Activated CD8-positive, alpha-beta memory T cell treated with anti-CD3 and anti-CD28 coated beads, Interleukin-2, amount 50 U/mL, for 48 hours (primary cell): ENCODE measurements at regions not wholly inside any gene's neighbourhood (a gene's known extent, or its start where the extent isn't known, plus 50 kb on each side); places are given as distances from the start of the nearest gene placed in this dataset.

Source experiments
- DNase-seq: peaks from one replicate; pipeline ENCODE4 v3.0.0-alpha.2; 2020

- DNase-seq = no peak
These were observed 511.8 kb upstream of the USP24 start for GRCh38 chr1:55726994-55727393.

- DNase-seq = no peak
These were observed 510.2 kb upstream of the USP24 start for GRCh38 chr1:55725378-55725777.

GRCh38 chr1:55724551-55725325 is 509.6 kb upstream of the USP24 start:
- no peak for DNase-seq

GRCh38 chr1:55723001-55723400 is 507.8 kb upstream of the USP24 start:
- no peak for DNase-seq

- DNase-seq = no peak
These were observed 505.1 kb upstream of the USP24 start for GRCh38 chr1:55720261-55720660.

GRCh38 chr1:55718758-55719671 is 503.9 kb upstream of the USP24 start:
- DNase-seq = no peak

GRCh38 chr1:55717111-55717510 is 501.9 kb upstream of the USP24 start:
- no peak for DNase-seq

- DNase-seq = no peak
These were observed 501.4 kb upstream of the USP24 start for GRCh38 chr1:55716610-55717009.

GRCh38 chr1:55716151-55716550 is 501.0 kb upstream of the USP24 start:
- DNase-seq = no peak

- DNase-seq = no peak
These were observed 499.1 kb upstream of the USP24 start for GRCh38 chr1:55714230-55714629.

- no peak for DNase-seq
These were observed 498.4 kb upstream of the USP24 start for GRCh38 chr1:55713516-55713915.

- DNase-seq = no peak
These were observed 497.0 kb upstream of the USP24 start for GRCh38 chr1:55712148-55712547.

- DNase-seq = no peak
These were observed 493.6 kb upstream of the USP24 start for GRCh38 chr1:55708781-55709180.

- no peak for DNase-seq
These were observed 492.7 kb upstream of the USP24 start for GRCh38 chr1:55707846-55708245.

- DNase-seq = no peak
These were observed 492.0 kb upstream of the USP24 start for GRCh38 chr1:55707196-55707595.

GRCh38 chr1:55706397-55706796 is 491.2 kb upstream of the USP24 start:
- no peak for DNase-seq

GRCh38 chr1:55703726-55704363 is 488.7 kb upstream of the USP24 start:
- no peak for DNase-seq

- DNase-seq = no peak
These were observed 486.9 kb upstream of the USP24 start for GRCh38 chr1:55702064-55702463.

- DNase-seq = no peak
These were observed 485.4 kb upstream of the USP24 start for GRCh38 chr1:55700359-55701130.

- DNase-seq = no peak
These were observed 484.1 kb upstream of the USP24 start for GRCh38 chr1:55699228-55699627.

GRCh38 chr1:55697997-55698535 is 482.9 kb upstream of the USP24 start:
- no peak for DNase-seq

- DNase-seq = no peak
These were observed 481.7 kb upstream of the USP24 start for GRCh38 chr1:55696891-55697290.
